GM19328 (cell line): ENCODE measurements at regions not wholly inside any gene's neighbourhood (a gene's known extent, or its start where the extent isn't known, plus 50 kb on each side); places are given as distances from the start of the nearest gene placed in this dataset.
"Not testable (repeated sequence)": the region's sequence is repeated elsewhere in the genome, so short reads cannot be mapped to it uniquely, and the experiment has no call there.

ENCODE experiments used
- ATAC-seq: cut with Tn5 transposase; IDR thresholded peaks from one replicate; pipeline ENCODE4 v1.9.1; 2021; ENCODE audit warnings: mild to moderate bottlenecking, moderate library complexity; ENCODE audit not compliant: unreplicated experiment

DNA sequence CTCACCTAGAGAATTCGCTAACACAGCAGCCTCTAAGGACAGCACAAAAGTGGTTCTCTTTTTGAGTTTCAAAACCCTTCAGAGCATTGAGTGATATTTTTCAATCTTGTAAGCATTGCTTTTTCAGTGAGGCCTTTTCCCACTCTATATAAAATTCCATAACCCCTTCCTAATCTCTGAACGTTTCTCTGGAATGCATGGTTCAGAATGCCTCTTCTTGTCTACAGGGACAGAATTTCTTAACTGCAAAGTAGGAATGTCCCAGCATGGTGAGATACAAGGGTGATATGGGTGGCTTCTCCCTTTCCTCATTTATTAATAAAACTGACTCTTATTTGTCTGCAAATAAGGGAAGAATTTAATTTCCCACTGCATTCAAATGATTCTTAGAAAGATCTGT lies 377.9 kb downstream of the LTN1 start:
- no peak for ATAC-seq

DNA sequence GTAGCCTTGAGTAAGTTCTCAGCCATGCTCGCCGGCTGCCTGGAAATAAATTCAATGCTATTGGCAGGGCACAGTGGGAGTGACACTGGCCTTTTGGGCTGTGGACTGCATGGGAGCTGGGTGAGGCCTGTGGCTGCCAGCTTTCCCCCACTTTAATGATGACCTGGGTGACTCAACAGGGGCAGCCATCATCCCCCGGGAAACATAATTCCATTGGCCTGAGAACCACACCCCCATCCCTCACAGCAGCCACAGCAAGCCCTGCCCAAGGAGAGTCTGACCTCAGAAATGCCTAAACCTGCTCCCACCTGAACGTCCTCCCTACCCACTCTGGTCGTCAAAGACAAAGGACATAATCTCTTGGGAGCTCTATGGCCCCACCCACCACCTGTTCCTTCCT lies 384.0 kb downstream of the LTN1 start:
- no peak for ATAC-seq

DNA sequence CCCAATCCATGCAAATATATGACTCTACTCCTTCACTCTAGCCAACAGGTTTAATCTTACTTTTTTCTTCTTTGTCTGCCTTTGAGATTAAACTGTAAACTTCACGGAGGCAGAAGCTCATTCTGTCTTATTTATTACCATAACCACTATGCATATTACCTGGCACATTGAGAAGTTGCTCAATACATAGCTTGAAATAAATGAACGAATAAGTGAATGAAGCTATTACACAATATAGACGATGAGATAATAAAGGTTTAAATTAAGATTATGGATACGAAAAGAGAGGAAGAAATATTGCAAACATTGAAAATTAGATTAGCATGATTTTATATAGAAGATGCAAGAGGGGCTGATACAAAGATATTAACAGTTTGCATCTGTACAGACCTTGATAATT lies 385.1 kb downstream of the LTN1 start:
- no peak for ATAC-seq

DNA sequence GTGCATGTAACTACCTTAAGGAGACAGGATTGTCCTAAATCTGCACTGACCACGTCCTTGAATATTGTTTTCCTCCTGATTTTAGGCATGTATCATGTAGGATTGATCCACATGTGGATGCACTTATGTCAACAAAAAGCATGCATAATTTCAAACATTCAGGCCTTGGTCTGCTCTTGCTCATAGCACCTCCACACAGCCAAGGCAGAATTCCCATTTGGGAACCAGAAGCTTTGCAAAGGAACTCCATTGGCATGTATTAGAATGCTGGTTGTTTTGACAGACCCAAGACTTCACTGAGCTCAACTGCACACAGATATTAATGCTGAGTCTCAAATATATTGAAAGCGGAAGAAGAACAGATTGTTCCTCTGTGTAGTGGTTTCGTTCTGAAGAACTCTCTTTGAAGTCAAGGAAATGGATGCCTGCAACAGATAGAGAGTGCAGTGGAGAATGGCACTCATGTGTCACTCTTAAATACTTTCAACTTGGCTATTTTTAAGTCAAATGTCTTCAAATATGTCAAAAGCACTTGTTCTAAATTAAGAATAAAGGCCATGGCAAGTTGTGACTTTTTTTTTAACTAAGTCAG lies 387.6 kb downstream of the LTN1 start:
- ATAC-seq = peak; percentile 100

DNA sequence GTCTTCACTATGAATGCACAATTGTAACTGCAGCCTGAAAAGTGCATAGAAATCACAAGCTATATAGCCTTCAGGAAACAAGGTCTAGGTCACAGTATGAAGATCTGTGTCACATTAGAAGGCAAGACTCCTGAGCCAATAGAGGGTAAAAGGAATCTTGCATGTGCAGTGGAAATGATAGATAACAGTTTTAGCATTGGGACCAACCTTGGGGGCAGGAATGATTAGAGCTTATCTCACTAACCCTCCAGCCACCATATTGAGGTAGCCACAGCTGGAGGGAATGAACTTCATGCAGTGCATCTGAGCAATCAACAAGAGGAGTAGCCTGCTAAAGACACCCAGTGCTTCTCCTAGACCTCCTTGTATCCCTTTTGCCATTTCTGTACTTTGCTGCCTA lies 390.1 kb downstream of the LTN1 start:
- ATAC-seq = no peak

DNA sequence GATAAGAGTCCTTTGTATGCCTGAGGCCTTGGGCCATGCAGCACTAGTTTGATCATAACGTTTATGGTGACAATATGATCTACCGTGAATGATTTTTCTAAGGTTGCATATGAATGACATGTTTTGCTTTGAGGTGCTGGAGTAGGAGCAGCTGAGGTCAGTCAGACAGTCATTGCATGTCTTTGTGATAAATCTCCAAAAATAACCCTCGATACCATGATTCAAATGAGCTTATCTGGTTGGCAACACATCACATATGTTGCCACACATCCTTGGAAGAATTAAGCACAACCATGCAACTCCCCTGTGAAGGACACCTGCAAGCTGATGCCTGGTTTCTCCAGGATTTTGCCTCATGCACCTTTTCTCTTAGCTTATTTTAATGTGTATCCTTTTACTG lies 394.5 kb downstream of the LTN1 start:
- ATAC-seq = no peak

DNA sequence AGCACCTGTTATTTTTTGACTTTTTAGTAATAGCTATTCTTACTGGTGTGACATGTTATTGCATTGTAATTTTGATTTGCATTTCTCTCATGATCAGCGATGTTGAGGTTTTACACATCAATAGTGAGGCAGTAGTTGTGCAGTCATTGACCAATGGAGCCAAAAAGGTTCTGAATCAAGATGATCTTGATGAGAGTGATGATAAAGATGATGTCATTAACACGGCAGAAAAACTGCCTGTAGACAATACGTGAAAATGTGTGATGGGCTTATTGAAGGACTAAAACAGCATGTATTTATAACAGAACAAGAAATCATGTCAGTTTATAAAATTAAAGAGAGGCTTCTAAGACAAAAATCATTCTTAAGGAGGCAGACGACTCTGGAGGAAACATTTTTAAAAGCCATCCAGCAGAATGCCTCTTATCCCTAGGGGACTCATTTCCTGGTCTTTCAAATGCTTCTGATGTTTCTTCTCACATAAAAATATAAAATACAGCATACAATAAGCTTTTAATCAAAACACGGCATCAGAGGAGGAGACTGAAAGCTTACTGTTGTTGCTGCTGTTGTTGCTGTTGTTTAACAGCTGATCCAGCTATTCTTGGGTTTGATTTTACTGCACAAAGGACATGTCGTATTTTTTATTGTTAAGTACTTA lies 400.3 kb downstream of the LTN1 start:
- ATAC-seq = no peak

DNA sequence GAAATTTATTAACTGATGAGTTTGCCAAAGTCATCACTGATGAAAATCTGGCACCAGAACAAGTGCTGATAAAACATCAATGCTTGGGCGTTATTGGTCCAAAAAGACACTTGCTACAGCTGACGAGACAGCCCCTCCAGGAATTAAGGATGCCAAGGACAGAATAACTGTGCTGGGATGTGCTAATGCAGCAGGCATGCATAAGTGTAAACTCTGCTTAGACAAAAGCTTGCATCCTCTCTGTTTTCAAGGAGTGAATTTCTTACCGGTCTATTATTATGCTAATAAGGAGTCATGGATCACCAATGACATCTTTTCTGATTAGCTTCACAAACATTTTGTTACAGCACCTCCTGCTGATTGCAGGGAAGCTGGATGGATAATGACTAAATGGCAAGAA lies 402.0 kb downstream of the LTN1 start:
- no peak for ATAC-seq

DNA sequence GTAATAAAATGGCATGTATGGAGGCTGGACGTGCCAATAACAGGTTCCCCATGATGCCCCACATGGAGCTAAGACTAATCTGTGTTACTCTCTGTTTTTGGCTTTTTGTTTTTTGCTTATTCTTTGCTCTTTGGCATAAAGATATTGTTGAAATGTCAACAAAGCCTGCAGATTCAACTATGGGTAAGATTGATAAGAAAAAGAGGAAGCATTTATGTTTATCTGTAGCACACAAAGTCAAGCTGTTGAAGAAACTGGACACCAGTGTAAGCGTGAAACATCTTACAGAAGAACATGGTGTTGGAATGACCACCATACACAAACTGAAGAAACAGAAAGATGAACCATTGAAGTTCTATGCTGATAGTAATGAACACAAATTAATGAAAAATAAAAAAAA lies 402.7 kb downstream of the LTN1 start:
- no peak for ATAC-seq

DNA sequence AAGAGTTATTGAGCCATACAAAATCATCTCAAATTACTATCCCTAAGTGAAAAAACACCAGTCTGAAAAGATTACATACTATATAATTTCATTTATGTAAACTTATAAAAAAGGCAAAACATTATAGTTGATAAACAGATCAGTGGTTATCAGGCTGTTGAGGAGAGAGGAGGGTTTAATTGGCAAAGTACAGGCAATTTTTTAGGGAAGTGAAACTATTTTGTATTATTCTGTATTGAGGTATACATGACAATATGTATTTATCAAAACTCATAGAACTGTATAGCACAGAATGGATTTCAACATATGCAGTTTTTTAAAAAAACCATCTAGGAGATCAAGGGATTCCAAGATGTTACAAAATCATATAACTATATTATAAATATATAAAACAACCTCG lies 403.7 kb downstream of the LTN1 start:
- ATAC-seq = no peak

DNA sequence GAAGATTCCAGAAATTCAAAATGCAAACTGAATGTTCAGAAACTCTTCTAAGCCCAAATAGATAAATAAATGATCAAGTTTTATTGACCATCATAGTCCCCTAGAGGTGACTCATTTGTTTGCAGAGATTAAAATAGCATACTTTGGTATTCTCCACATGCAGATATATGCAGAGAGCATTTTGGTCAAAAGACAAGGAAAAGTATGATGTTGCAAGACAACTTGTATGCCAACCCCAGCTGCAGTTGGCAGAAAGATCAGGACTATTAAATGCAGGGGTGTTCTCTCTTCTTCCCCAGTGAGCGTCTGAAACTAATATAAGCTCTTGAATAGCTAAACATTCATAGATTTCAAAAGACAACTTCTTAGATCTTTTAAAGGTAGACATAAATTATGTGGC lies 404.9 kb downstream of the LTN1 start:
- ATAC-seq = no peak

DNA sequence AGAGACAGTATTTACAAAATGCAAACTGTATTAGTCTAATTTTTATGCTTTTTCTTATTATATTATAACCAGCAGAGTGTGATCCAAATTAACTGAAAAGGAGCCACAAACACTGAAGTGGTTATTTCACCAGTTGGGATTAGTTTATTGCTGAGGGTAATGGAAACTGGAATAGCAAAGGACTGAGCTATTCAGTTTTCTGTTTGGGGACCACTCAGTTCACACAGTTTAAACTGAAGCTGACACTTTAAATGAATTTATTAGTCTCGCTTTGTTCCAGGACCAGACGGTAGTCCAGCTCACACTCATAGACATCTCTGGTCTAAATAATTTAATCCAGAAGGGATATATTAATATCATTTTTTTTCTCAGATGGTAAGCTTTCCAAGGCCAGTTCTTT lies 410.7 kb downstream of the LTN1 start:
- ATAC-seq = no peak

DNA sequence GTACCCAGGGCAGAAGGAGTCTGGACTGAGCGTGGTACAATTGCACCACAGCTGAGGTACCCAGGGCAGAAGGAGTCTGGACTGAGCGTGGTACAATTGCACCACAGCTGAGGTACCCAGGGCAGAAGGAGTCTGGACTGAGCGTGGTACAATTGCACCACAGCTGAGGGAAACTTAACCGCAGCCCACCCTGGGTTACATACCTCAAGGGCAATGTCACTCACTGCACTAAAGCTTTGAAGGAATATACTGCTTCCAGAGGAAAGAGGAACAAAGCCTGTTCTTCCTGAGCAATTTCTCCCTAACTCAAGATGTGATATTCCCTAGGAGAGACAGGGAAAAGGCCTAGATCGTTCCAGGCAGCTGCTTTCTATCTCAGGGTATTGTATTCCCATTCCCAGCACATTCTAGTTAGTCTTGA lies 411.4 kb downstream of the LTN1 start:
- not testable (repeated sequence) for ATAC-seq

DNA sequence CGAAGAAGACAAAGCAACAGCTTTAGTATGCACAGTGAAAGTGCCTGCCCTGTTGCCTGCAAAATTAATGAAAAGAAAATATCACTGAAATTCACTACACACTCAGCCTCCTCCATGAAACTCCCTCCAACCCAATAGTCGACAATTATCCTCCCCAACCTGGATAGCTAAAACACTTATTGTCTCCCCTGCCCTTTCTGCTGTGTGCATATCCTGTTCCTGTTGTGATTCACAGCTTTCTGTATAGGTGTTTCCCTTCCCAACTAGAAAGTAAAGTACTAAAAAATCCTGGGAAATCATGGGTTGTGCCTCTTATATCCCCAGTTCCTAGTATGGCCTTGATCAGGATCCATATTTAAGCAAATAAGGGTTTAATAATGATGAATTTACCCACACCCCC lies 412.1 kb downstream of the LTN1 start:
- ATAC-seq = no peak

DNA sequence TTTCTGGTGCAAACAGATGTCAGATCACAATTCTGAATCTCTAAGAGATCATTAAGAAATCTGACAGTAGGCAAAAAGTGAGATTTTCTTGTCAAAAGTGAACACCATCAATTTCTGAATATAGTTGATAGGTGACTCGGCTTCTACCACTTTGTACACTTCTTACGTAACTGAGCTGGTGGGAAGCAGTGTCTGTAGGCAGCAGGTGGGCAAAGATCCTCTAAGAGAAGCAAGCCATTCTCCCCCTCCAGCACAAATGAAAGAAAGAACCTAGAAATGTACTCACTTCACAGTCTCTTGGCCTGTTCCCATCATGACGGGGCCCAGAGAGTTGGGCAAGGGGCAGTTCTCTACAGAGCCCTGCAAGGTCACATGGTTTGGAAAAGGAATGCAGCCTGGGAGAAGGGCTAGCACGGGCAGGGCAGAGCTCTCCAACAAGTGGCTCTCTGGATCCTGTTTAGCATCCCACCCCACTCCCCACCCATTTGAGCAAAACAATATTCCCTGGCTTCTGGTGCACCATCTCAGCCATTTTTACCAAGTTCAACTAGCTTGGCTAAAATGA lies 412.6 kb downstream of the LTN1 start:
- ATAC-seq = no peak

DNA sequence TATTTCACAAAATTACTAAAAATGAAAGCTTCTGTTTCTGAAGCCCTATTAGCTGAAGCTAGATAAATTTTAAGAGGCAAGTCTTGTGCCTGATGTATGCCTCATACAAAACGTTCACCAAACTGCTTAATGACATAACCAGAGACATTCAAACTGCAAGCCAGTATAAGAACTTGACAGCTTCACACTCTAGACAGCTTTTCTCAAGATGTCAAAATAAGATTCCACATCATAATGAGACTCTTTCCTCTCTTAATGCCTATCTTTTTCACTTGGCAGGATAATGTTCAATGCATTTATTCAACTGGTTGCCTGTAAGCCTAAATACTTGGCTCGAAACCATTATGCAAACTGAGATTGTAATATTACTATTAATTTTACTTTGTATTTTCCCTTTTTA lies 424.0 kb downstream of the LTN1 start:
- ATAC-seq = no peak

DNA sequence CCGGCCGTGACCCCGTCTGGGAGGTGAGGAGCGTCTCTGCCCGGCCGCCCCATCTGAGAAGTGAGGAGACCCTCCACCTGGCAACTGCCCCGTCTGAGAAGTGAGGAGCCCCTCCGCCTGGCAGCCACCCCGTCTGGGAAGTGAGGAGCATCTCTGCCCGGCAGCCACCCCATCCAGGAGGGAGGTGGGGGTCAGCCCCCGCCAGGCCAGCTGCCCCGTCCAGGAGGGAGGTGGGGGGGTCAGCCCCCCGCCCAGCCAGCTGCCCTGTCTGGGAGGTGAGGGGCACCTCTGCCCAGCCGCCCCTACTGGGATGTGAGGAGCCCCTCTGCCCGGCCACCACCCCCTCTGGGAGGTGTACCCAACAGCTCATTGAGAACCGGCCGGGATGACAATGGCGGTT lies 428.7 kb downstream of the LTN1 start:
- ATAC-seq = not testable (repeated sequence)

DNA sequence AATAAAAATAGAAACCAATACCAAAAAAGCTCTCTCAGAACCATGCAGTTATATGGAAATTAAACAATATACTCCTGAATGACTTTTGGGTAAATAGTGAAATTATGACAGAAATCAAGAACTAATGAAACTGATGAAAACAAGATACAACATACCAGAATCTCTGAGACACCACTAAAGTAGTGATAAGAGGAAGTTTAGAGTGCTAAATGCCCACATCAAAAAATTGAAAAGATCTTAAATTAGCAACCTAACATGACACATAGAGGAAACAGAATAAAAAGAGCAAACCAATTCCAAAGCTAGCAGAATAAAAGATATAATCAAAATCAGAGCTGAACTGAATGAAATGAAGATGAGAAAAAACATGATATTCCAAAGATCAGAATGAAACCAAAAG lies 430.9 kb downstream of the LTN1 start:
- ATAC-seq = no peak

DNA sequence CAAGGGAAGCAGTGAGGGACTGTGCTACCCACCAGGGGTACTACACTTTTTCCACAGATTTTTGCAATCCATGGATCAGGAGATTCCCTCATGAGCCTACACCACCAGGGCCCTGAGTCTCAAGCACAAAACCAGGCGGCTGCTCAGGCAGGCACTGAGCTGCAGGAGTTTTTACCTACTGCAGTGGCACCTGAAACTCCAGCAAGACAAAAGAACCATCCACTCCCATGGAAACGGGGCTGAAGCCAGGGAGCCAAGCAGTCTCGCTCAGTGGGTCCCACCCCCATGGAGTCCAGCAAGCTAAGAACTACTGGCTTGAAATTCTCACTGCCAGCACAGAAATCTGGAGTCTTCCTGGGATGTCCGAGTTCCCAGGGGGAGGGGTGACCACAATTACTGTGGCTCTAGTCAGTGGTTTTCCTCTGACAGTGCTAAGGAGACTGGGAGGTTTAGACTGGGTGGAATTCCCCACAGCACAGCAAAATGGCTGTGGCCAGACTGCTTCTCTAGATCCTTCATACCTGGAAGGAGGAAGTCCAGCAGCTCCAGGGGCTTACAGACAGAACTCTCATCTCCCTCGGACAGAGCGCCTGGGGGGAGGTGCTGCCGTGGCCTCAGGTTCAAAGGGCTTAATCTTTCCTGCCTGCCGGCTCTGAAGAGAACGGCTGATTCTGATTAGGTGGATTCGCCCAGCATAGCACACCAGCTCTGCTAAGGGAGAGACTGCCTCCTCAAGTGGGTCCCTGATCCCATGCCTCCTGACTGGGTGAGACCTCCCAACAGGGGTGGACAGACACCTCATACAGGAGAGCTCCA lies 437.8 kb downstream of the LTN1 start:
- ATAC-seq = no peak

DNA sequence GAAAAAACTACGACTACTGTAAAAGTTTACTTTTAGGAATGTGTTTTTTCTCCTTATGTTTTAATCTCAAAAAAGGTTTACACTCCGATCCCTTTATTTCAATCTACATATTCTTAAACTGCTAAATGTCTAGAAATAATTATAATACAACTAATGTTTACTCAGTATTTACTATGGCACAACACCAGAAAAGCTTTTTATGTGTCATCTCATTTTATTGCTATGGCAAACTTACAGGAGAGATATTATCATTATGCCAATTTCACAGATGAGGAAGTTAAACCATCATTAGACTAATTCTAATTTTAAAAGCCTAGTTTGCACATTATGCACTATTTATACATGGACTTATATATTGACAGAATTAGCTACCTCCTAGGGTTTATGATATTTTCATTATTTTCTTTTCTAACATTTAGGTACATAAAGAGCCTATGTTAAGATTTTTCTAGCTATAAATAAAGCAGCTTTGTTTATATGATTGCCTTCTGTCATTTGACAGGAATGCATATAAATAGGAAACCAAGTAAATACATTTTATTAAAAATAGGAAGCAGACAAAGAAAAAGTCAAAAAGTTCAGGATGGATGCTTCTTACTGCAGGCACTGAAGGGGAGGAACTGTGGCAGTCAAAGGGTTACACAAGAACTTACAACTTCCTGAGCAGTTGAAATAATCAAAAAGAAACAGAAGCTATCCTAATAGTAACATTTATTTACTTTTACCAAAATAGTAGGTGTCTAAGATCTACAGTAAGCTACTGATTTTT lies 442.4 kb downstream of the LTN1 start:
- ATAC-seq = no peak

DNA sequence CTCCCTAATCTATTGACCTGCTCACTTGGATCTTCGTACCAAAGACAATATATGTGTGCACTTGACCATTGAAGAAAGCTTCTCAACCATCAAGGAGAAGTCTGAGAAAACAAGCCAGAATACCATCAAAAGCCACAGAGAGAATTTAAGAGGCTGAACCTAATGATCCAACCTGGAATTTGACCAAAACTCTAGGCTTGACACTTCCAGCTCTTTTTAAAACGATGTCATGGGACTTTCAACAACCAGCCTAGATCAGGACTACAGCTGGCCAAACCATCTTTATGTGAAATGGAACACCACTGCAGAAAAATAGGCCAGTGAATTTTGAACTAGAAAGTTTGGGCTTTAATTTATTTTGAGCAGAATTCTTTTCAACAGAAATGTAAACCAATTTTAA lies 444.4 kb downstream of the LTN1 start:
- ATAC-seq = no peak
